Fibroblast of lung (primary cell): ENCODE measurements at regions not wholly inside any gene's neighbourhood (a gene's known extent, or its start where the extent isn't known, plus 50 kb on each side); places are given as distances from the start of the nearest gene placed in this dataset.

Experiments used
- EZH2 ChIP-seq: IDR thresholded peaks from 2 replicates; pipeline ENCODE4 v1.5.1; 2012; ENCODE audit warnings: low read length, control low read depth, mild to moderate bottlenecking; ENCODE audit errors: missing control alignments
- TF ChIP-seq, protein P1 (sequence below), 2 donors: IDR thresholded peaks in 1 of 2; conservative IDR thresholded peaks in 1 of 2; 1 replicate in 1 of 2; 2 replicates in 1 of 2; pipeline ENCODE4 v1.5.1; 2011 to 2012; ENCODE audit warnings: low read length in 2 of 2, control low read depth in 1 of 2, inconsistent platforms in 1 of 2, low read depth in 1 of 2, mild to moderate bottlenecking in 1 of 2

DNA sequence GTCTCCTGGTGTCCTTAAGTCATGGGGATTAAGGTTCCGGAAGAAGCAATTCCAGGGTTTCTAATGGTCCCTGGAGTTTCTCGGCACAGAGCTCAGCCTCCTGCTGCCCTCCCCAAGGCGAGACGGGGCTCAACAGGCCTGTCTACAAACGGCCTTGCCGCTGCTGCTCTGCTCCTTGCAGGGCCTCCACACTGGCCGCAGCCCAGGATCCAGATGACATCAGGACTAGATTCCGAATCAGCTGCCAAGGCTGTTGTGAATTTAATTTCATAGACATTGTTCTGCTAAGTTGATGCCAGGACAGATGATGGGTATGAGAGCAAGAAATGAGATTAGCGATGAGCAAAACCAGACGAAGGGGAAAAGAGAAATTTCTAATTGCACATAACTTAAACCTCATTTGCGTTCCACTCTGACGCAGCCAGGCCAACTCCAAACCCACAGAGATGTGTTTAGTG is 103.6 kb upstream of the BACE2 start:
- TF ChIP-seq, protein P1, sequence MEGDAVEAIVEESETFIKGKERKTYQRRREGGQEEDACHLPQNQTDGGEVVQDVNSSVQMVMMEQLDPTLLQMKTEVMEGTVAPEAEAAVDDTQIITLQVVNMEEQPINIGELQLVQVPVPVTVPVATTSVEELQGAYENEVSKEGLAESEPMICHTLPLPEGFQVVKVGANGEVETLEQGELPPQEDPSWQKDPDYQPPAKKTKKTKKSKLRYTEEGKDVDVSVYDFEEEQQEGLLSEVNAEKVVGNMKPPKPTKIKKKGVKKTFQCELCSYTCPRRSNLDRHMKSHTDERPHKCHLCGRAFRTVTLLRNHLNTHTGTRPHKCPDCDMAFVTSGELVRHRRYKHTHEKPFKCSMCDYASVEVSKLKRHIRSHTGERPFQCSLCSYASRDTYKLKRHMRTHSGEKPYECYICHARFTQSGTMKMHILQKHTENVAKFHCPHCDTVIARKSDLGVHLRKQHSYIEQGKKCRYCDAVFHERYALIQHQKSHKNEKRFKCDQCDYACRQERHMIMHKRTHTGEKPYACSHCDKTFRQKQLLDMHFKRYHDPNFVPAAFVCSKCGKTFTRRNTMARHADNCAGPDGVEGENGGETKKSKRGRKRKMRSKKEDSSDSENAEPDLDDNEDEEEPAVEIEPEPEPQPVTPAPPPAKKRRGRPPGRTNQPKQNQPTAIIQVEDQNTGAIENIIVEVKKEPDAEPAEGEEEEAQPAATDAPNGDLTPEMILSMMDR (conservative IDR thresholded peaks at IDR 0.05 in 1 of 2, IDR thresholded peaks at IDR 0.05 in 1 of 2; ENCODE audit: low read depth in 1 of 2, low read length in 2 of 2): no peak
- no peak for TF ChIP-seq EZH2
